Cardiac muscle cell (in vitro differentiated cells and primary cell): ENCODE measurements at regions not wholly inside any gene's neighbourhood (a gene's known extent, or its start where the extent isn't known, plus 50 kb on each side); places are given as distances from the start of the nearest gene placed in this dataset.

Source experiments
- DNase-seq, 2 donors: peaks; one replicate each; pipeline versions ENCODE4 v3.0.0 to v3.0.0-alpha.2; 2010 to 2017; ENCODE audit warnings: low read depth in 1 of 2, low spot score in 1 of 2
- H3K27ac ChIP-seq: fragments of 200-600 bp; sonication (generic); 2 replicates; pipeline ENCODE4 v1.5.1; 2016
- H3K27me3 ChIP-seq: fragments of 200-600 bp; sonication (generic); 2 replicates; pipeline ENCODE4 v1.6.0; 2016; ENCODE audit warnings: control low read depth
- H3K36me3 ChIP-seq: fragments of 200-600 bp; sonication (generic); 2 replicates; pipeline ENCODE4 v1.5.1; 2016; ENCODE audit warnings: control low read depth
- H3K4me1 ChIP-seq: fragments of 200-600 bp; sonication (generic); 2 replicates; pipeline ENCODE4 v1.8.1; 2017; ENCODE audit warnings: low read depth, mild to moderate bottlenecking, mixed run types
- H3K4me3 ChIP-seq: fragments of 200-600 bp; sonication (generic); 2 replicates; pipeline ENCODE4 v1.5.1; 2016; ENCODE audit warnings: mild to moderate bottlenecking
- H3K9me3 ChIP-seq: fragments of 200-600 bp; sonication (generic); 2 replicates; pipeline ENCODE4 v1.5.1; 2017; ENCODE audit warnings: low read depth, mild to moderate bottlenecking, control low read depth
- CTCF ChIP-seq: IDR thresholded peaks from 2 replicates; pipeline ENCODE4 v1.5.1; 2012; ENCODE audit warnings: low read depth, mild to moderate bottlenecking, low read length

DNA sequence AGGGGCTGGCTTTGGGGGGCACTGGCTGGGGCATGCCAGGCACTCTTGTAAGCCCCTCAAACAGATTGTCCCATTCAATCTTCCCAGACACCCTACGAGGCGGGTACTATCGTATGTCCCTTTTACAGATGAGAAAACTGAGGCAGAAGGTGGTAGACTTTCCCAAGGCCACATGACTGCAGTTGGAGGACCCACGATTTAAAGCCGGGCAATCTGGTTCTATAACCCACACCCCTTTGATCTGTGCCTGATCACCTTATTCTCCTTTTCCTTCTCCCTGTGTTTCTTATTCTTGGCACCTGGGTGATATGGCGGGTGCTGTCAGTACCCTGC lies 146.3 kb upstream of the IRX3 start:
- no peaks in the 10 kb centered on the region for H3K36me3 ChIP-seq
- no peaks in the 10 kb centered on the region for H3K27me3 ChIP-seq
- no peak for DNase-seq
- peaks cover 17% of the 10 kb centered on the region for H3K4me1 ChIP-seq
- no peak overlapping the region for H3K27ac ChIP-seq
- no peak for TF ChIP-seq CTCF
- no peak overlapping the region for H3K4me3 ChIP-seq
- H3K9me3 ChIP-seq = no peaks in the 10 kb centered on the region

DNA sequence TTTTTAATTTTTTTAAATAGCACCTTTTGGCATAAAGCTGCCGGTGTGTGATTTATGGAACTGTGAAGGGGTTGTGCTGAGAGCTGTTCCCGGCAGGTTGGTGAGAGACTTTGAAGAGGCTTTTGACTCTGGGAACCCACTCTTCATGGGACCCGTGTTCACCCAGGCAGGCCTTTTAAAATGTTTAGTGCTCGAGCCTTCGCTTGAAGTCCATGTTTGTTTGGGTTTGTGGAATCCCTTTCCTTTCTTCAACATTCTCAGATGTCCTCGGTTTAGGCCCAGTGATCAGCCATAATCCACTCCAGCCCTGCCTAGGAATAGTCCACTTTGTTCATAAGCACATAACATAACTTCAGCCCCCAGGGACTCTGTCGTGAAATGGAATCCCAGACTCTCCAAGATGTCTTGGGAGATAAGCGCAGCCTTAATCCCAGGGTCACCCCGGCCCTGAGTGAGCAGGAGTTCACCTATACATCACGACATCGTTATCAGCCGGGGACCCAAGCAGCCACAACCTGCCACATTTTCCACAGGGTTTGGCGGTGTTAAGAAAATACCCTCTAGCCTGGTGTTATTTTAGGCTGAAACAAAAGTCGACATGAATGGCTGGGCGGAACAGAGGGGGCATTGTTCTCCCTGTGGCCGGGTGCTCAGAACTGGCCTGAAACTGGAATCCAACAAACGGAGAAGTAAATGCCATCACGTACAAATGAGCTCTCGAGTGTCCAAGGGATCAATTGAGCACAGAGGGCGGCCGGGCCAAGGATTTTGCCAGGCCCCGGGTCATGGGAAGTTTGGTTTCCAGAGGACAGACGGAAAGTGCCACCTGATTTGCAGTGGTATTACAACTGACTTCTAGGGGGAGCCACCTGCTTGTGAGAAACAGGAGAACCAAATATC lies 145.7 kb upstream of the IRX3 start:
- Histone ChIP-seq H3K36me3 (no peaks in the 10 kb centered on the region), H3K4me1 (peaks cover 17% of the 10 kb centered on the region), H3K4me3 (no peak overlapping the region), H3K9me3 (no peaks in the 10 kb centered on the region), H3K27ac (no peak overlapping the region), H3K27me3 (no peaks in the 10 kb centered on the region)
- no peak for DNase-seq
- TF ChIP-seq CTCF = no peak

GRCh38 chr16:54431041-54431996 lies 144.7 kb upstream of the IRX3 start:
- no peaks in the 10 kb centered on the region for H3K27me3 ChIP-seq

DNA sequence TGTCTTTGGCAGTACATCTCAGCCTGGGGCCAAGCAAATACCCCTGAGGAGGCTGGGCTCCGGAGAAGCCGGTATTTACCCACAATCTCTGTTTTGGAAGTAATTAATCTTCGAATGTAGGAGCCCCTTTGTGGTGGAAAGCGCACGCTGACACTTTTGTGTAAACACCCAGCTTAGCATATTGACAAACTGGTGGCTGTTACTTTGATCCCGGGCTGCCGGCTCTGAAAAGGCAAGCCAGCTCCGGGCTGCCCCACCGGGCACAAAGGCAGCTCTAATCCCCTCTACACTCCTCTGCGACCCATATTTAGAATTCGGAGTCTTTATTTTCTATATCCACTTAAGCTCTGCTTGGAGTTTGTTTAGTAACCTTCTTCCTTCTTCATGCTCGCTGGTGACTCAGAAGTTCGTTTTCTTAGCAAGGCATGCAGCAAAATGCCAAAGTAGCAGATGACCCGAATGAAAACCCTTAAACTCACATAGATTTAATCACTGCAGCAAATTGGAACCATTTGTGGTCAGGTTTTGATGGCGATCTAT lies 144.0 kb upstream of the IRX3 start:
- DNase-seq = peak in 1 of 2 donors; percentile 59
- no peaks in the 10 kb centered on the region for H3K27me3 ChIP-seq
- H3K9me3 ChIP-seq = no peaks in the 10 kb centered on the region
- TF ChIP-seq CTCF = no peak
- no peaks in the 10 kb centered on the region for H3K36me3 ChIP-seq
- peaks cover 17% of the 10 kb centered on the region for H3K4me1 ChIP-seq
- no peak overlapping the region for H3K27ac ChIP-seq
- no peak overlapping the region for H3K4me3 ChIP-seq

More at GRCh38 chr16:54431041-54431996, 144.7 kb upstream of the IRX3 start:
- no peaks in the 10 kb centered on the region for H3K9me3 ChIP-seq
- H3K27ac ChIP-seq = no peak overlapping the region
- peak in 1 of 2 donors; percentile 29 for DNase-seq
- no peaks in the 10 kb centered on the region for H3K36me3 ChIP-seq
- H3K4me1 ChIP-seq = peaks cover 17% of the 10 kb centered on the region
- H3K4me3 ChIP-seq = no peak overlapping the region
- no peak for TF ChIP-seq CTCF

DNA sequence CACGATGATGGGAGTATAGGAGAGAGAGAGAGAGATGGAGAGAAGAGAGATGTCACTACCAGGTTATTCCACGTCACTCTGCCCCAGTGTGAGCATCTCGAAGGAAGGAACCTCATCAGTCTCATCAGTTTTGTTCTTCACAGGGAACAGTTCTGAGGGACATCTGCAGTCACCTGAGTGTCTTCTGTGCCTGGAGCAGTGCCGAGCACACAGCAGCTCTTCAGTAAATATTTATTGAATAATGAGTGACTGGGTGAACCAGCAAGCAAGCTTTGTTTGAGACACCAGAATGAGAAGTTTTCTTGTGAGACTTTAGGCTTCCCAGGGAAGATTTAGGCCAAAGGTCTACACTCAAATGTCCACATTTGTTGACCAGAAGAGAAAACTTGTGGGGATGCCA lies 142.4 kb upstream of the IRX3 start:
- H3K4me3 ChIP-seq = no peak overlapping the region
- no peak for DNase-seq
- H3K27me3 ChIP-seq = no peaks in the 10 kb centered on the region
- no peak overlapping the region for H3K27ac ChIP-seq
- H3K36me3 ChIP-seq = no peaks in the 10 kb centered on the region
- peaks cover 17% of the 10 kb centered on the region for H3K4me1 ChIP-seq
- no peaks in the 10 kb centered on the region for H3K9me3 ChIP-seq
- TF ChIP-seq CTCF = no peak
